Body of pancreas (tissue), 4 donors: ENCODE measurements at regions not wholly inside any gene's neighbourhood (a gene's known extent, or its start where the extent isn't known, plus 50 kb on each side); places are given as distances from the start of the nearest gene placed in this dataset.

Experiments used
- ATAC-seq: fragments of 150-250 bp; one replicate; pipeline ENCODE4 v1.9.1; 2016
- DNase-seq, 4 donors: peaks; one replicate each; pipeline ENCODE4 v3.0.0-alpha.2; 2019
- H3K27ac ChIP-seq, 4 donors: fragments of 200-600 bp; sonication (generic); 1 replicate in 3 of 4; 2 replicates in 1 of 4; pipeline versions ENCODE4 v1.5.1 to v1.6.1; 2016 to 2019; ENCODE audit warnings: mild to moderate bottlenecking in 1 of 4, mixed read lengths in 1 of 4, moderate library complexity in 1 of 4
- H3K27me3 ChIP-seq, 2 donors: fragments of 200-600 bp; sonication (generic); one replicate each; pipeline ENCODE4 v1.6.0; 2016; ENCODE audit warnings: mild to moderate bottlenecking in 1 of 2
- H3K36me3 ChIP-seq, 2 donors: fragments of 200-600 bp; sonication (generic); replicated peaks in 1 of 2; 2 replicates each; pipeline ENCODE4 v1.5.1; 2016; ENCODE audit warnings: low read depth in 2 of 2; ENCODE audit not compliant: insufficient read depth in 1 of 2
- H3K4me1 ChIP-seq: fragments of 200-600 bp; sonication (generic); one replicate; pipeline ENCODE4 v1.6.0; 2016
- H3K4me3 ChIP-seq, 2 donors: fragments of 200-600 bp; sonication (generic); 1 replicate in 1 of 2; 2 replicates in 1 of 2; pipeline ENCODE4 v1.5.1; 2016 to 2019
- H3K9me3 ChIP-seq, 3 donors: fragments of 200-600 bp; sonication (generic); 1 replicate in 2 of 3; 2 replicates in 1 of 3; pipeline ENCODE4 v1.5.1; 2016
- POLR2A ChIP-seq, 3 donors: fragments of 450-650 bp; IDR thresholded peaks; one replicate each; pipeline ENCODE4 v1.6.1; 2016; ENCODE audit warnings: antibody characterized with exemption in 3 of 3, mild to moderate bottlenecking in 2 of 3
- WGBS, 2 donors: methylation state at CpG; one replicate each; pipeline ENCODE4 v1.1.5; 2017; 5-methylcytosine and 5-hydroxymethylcytosine counted together
- intact Hi-C: fragments of 100-400 bp; cut with DNase I; formaldehyde crosslinking; loops from one replicate; pipeline ENCODE4 v1.15.1; 2023
- TF ChIP-seq, protein P1 (sequence below), 7 experiments: fragments of 450-650 bp in 4 of 7; fragments of 200-600 bp in 3 of 7; sonication (generic) in 3 of 7; IDR thresholded peaks; one replicate each; pipeline ENCODE4 v1.5.1; 2016 to 2019; ENCODE audit warnings: antibody characterized with exemption in 7 of 7

GRCh38 chr6:149218471-149218870 is 99.0 kb upstream of the TAB2 start:
- TF ChIP-seq, protein P1, sequence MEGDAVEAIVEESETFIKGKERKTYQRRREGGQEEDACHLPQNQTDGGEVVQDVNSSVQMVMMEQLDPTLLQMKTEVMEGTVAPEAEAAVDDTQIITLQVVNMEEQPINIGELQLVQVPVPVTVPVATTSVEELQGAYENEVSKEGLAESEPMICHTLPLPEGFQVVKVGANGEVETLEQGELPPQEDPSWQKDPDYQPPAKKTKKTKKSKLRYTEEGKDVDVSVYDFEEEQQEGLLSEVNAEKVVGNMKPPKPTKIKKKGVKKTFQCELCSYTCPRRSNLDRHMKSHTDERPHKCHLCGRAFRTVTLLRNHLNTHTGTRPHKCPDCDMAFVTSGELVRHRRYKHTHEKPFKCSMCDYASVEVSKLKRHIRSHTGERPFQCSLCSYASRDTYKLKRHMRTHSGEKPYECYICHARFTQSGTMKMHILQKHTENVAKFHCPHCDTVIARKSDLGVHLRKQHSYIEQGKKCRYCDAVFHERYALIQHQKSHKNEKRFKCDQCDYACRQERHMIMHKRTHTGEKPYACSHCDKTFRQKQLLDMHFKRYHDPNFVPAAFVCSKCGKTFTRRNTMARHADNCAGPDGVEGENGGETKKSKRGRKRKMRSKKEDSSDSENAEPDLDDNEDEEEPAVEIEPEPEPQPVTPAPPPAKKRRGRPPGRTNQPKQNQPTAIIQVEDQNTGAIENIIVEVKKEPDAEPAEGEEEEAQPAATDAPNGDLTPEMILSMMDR (IDR thresholded peaks at IDR 0.05): no peak
- no peak for TF ChIP-seq POLR2A (IDR thresholded peaks at IDR 0.05)
- no peaks in the 10 kb centered on the region for H3K4me1 ChIP-seq
- no peaks in the 10 kb centered on the region for H3K9me3 ChIP-seq
- no peaks in the 10 kb centered on the region for H3K36me3 ChIP-seq
- DNase-seq (no peak), ATAC-seq (no peak)
- intact Hi-C loops: no loop called here
- no peak overlapping the region for H3K27ac ChIP-seq
- H3K27me3 ChIP-seq: no peaks in the 10 kb centered on the region
- H3K4me3 ChIP-seq: no peak overlapping the region

GRCh38 chr6:149218915-149219314 is 98.6 kb upstream of the TAB2 start:
- intact Hi-C loops: no loop called here

DNA sequence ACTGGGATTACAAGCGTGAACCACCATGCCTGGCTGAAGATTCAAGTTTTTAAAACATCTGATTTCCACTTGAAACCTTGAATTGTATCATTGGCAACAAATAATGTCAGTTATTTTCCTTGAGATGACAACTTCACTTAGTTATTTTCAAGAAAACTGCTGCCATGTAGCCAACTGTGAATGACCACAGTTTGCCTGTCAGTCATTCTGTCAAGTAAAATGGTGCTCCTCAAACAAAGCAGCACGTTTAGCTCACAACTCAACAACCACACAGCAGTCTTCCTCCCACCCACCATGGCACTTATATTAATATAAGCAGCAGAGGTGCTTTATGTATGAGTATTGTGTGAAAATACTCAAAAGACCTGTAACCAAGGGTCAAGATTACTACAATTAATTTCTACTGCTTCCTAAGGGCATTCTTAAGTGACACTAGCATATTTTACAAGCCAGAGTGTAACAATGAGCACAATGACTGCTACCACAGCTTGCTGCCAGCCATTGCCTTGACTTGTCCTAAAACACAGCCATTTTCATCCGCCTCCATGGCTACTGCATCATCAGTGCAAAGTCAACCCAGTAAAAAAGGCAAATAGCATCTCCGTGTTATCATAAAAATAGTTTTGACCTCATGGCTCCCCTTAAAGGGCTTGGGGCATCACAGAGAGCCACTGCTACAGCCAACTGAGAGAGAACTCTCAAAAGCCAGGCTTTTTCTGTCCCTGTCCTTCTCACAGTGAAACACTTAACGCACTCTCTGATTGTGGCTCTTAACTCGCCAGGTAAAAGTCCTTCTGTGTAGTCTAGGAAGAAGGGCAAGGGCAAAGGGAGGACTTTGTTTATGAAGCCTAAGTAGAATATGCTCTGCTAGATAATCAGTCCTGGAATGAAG is 96.4 kb upstream of the TAB2 start:
- TF ChIP-seq, protein P1 (IDR thresholded peaks at IDR 0.05): no peak
- Histone ChIP-seq H3K27ac (no peak overlapping the region), H3K4me3 (no peak overlapping the region), H3K9me3 (no peaks in the 10 kb centered on the region), H3K4me1 (peaks cover 7% of the 10 kb centered on the region), H3K27me3 (no peaks in the 10 kb centered on the region), H3K36me3 (no peaks in the 10 kb centered on the region)
- 92 to 93% methylated on average over 6 of the region's 6 CpGs for WGBS, 2 donors
- intact Hi-C loops: no loop called here
- DNase-seq: no peak
- no peak for ATAC-seq

More at GRCh38 chr6:149218915-149219314, 98.6 kb upstream of the TAB2 start:
- no peaks in the 10 kb centered on the region for H3K36me3 ChIP-seq
- H3K27ac ChIP-seq: no peak overlapping the region
- no peak for TF ChIP-seq POLR2A (IDR thresholded peaks at IDR 0.05)
- TF ChIP-seq, protein P1 (IDR thresholded peaks at IDR 0.05): no peak
- H3K27me3 ChIP-seq: no peaks in the 10 kb centered on the region
- no peaks in the 10 kb centered on the region for H3K9me3 ChIP-seq
- peaks cover 4% of the 10 kb centered on the region for H3K4me1 ChIP-seq
- WGBS, 2 donors: 95 to 96% methylated on average over 2 of the region's 2 CpGs
- ATAC-seq: no peak
- DNase-seq: no peak
- no peak overlapping the region for H3K4me3 ChIP-seq

DNA sequence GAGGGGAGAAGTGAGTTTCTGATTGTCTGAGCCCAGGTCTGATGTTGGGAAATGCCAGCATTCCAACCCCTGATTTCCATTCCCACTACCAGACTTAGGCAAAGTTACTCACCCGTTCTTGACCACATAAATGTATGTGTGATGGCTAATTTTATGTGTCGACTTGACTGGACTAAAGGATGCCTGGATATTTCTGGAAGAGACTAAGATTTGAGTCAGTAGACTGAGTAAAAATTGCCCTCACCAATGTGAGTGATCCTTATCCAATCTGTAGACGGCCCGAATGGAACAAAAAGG is 95.8 kb upstream of the TAB2 start:
- Histone ChIP-seq H3K9me3 (no peaks in the 10 kb centered on the region), H3K27me3 (no peaks in the 10 kb centered on the region), H3K4me3 (no peak overlapping the region), H3K27ac (no peak overlapping the region), H3K36me3 (no peaks in the 10 kb centered on the region), H3K4me1 (peaks cover 7% of the 10 kb centered on the region)
- no peak for ATAC-seq
- intact Hi-C loops: no loop called here
- no peak for DNase-seq
- TF ChIP-seq POLR2A (IDR thresholded peaks at IDR 0.05): no peak
- TF ChIP-seq, protein P1 (IDR thresholded peaks at IDR 0.05): no peak
- 90 to 93% methylated on average over 4 of the region's 4 CpGs for WGBS, 2 donors
